ENCODE measurements at regions not wholly inside any gene's neighbourhood (a gene's known extent, or its start where the extent isn't known, plus 50 kb on each side); places are given as distances from the start of the nearest gene placed in this dataset.
"Not testable (repeated sequence)": the region's sequence is repeated elsewhere in the genome, so short reads cannot be mapped to it uniquely, and the experiment has no call there.

- Mint-ChIP-seq H3K4me3 (ENCODE audit: low read depth, unreplicated experiment) (no peak overlapping the region), H3K9me3 (ENCODE audit: low read depth, unreplicated experiment) (no peaks in the 10 kb centered on the region), H3K27ac (ENCODE audit: unreplicated experiment) (no peak overlapping the region), H3K4me1 (ENCODE audit: low read depth, unreplicated experiment) (no peaks in the 10 kb centered on the region), H3K27me3 (ENCODE audit: unreplicated experiment) (peaks cover 15% of the 10 kb centered on the region), H3K36me3 (ENCODE audit: insufficient read depth, unreplicated experiment) (no peaks in the 10 kb centered on the region)
- intact Hi-C loops (cut with micrococcal nuclease; ENCODE audit: unreplicated experiment): loop anchor here (10.0 kb wide), 1 partner anchor 111 kb away; no protein-coding TSS in a partner anchor
- BruUV-seq (replicated peaks): no TSS peak
- CTCF ChIA-PET: no interaction called here
- DNase-seq: no peak
- no peak for TF ChIP-seq CTCF (IDR thresholded peaks at IDR 0.05; ENCODE audit: unreplicated experiment)
Measured at GRCh38 chr10:71093531-71093930, 118.8 kb upstream of the UNC5B start.

- BruUV-seq (replicated peaks): no TSS peak
- Mint-ChIP-seq H3K9me3 (ENCODE audit: low read depth, unreplicated experiment) (no peaks in the 10 kb centered on the region), H3K27me3 (ENCODE audit: unreplicated experiment) (peaks cover 28% of the 10 kb centered on the region), H3K4me3 (ENCODE audit: low read depth, unreplicated experiment) (no peak overlapping the region), H3K36me3 (ENCODE audit: insufficient read depth, unreplicated experiment) (no peaks in the 10 kb centered on the region), H3K4me1 (ENCODE audit: low read depth, unreplicated experiment) (no peaks in the 10 kb centered on the region), H3K27ac (ENCODE audit: unreplicated experiment) (no peak overlapping the region)
- TF ChIP-seq CTCF (IDR thresholded peaks at IDR 0.05; ENCODE audit: unreplicated experiment): no peak
- intact Hi-C loops (cut with micrococcal nuclease; ENCODE audit: unreplicated experiment): loop anchor here (10.0 kb wide), 1 partner anchor 110 kb away; no protein-coding TSS in a partner anchor
- no peak for DNase-seq
- CTCF ChIA-PET: no interaction called here
Measured at GRCh38 chr10:71094712-71095390, 117.5 kb upstream of the UNC5B start.

- CTCF ChIA-PET: no interaction called here
- intact Hi-C loops (cut with micrococcal nuclease; ENCODE audit: unreplicated experiment): loop anchor here (10.0 kb wide), 1 partner anchor 105 kb away; no protein-coding TSS in a partner anchor
Measured at GRCh38 chr10:71099731-71100361, 112.5 kb upstream of the UNC5B start.

GRCh38 chr10:71103961-71104360 is 108.4 kb upstream of the UNC5B start:
- Mint-ChIP-seq H3K4me3 (ENCODE audit: low read depth, unreplicated experiment) (no peak overlapping the region), H3K4me1 (ENCODE audit: low read depth, unreplicated experiment) (no peaks in the 10 kb centered on the region)

More at GRCh38 chr10:71099731-71100361, 112.5 kb upstream of the UNC5B start:
- Mint-ChIP-seq H3K27me3 (ENCODE audit: unreplicated experiment) (peaks cover 56% of the 10 kb centered on the region), H3K9me3 (ENCODE audit: low read depth, unreplicated experiment) (no peaks in the 10 kb centered on the region), H3K4me1 (ENCODE audit: low read depth, unreplicated experiment) (no peaks in the 10 kb centered on the region), H3K27ac (ENCODE audit: unreplicated experiment) (no peak overlapping the region), H3K36me3 (ENCODE audit: insufficient read depth, unreplicated experiment) (no peaks in the 10 kb centered on the region), H3K4me3 (ENCODE audit: low read depth, unreplicated experiment) (no peak overlapping the region)
- no TSS peak for BruUV-seq (replicated peaks)
- TF ChIP-seq CTCF (IDR thresholded peaks at IDR 0.05; ENCODE audit: unreplicated experiment): no peak
- no peak for DNase-seq

GRCh38 chr10:71106151-71106550 is 106.2 kb upstream of the UNC5B start:
- H3K27ac Mint-ChIP-seq (ENCODE audit: unreplicated experiment); H3K36me3 Mint-ChIP-seq (ENCODE audit: insufficient read depth, unreplicated experiment); H3K4me3 Mint-ChIP-seq (ENCODE audit: low read depth, unreplicated experiment); BruUV-seq (replicated peaks); H3K4me1 Mint-ChIP-seq (ENCODE audit: low read depth, unreplicated experiment); intact Hi-C loops (cut with micrococcal nuclease; ENCODE audit: unreplicated experiment); DNase-seq; CTCF ChIA-PET; H3K9me3 Mint-ChIP-seq (ENCODE audit: low read depth, unreplicated experiment): not testable (repeated sequence)
- peaks cover 67% of the 10 kb centered on the region for H3K27me3 Mint-ChIP-seq (ENCODE audit: unreplicated experiment)

More at GRCh38 chr10:71103961-71104360, 108.4 kb upstream of the UNC5B start:
- no peaks in the 10 kb centered on the region for H3K36me3 Mint-ChIP-seq (ENCODE audit: insufficient read depth, unreplicated experiment)
- no peak for TF ChIP-seq CTCF (IDR thresholded peaks at IDR 0.05; ENCODE audit: unreplicated experiment)
- intact Hi-C loops (cut with micrococcal nuclease; ENCODE audit: unreplicated experiment): no loop called here
- H3K27me3 Mint-ChIP-seq (ENCODE audit: unreplicated experiment): peaks cover 68% of the 10 kb centered on the region
- BruUV-seq (replicated peaks): no TSS peak
- CTCF ChIA-PET: no interaction called here
- no peak for DNase-seq
- no peak overlapping the region for H3K27ac Mint-ChIP-seq (ENCODE audit: unreplicated experiment)
- H3K9me3 Mint-ChIP-seq (ENCODE audit: low read depth, unreplicated experiment): no peaks in the 10 kb centered on the region

- H3K27ac Mint-ChIP-seq (ENCODE audit: unreplicated experiment); intact Hi-C loops (cut with micrococcal nuclease; ENCODE audit: unreplicated experiment); DNase-seq; H3K36me3 Mint-ChIP-seq (ENCODE audit: insufficient read depth, unreplicated experiment); H3K9me3 Mint-ChIP-seq (ENCODE audit: low read depth, unreplicated experiment); BruUV-seq (replicated peaks); H3K4me3 Mint-ChIP-seq (ENCODE audit: low read depth, unreplicated experiment); CTCF ChIA-PET; H3K4me1 Mint-ChIP-seq (ENCODE audit: low read depth, unreplicated experiment): not testable (repeated sequence)
- peaks cover 72% of the 10 kb centered on the region for H3K27me3 Mint-ChIP-seq (ENCODE audit: unreplicated experiment)
Measured at GRCh38 chr10:71107117-71107516, 105.3 kb upstream of the UNC5B start.

GRCh38 chr10:71108042-71108441 is 104.3 kb upstream of the UNC5B start:
- intact Hi-C loops (cut with micrococcal nuclease; ENCODE audit: unreplicated experiment); DNase-seq; H3K4me1 Mint-ChIP-seq (ENCODE audit: low read depth, unreplicated experiment); H3K9me3 Mint-ChIP-seq (ENCODE audit: low read depth, unreplicated experiment); H3K4me3 Mint-ChIP-seq (ENCODE audit: low read depth, unreplicated experiment); BruUV-seq (replicated peaks); H3K27ac Mint-ChIP-seq (ENCODE audit: unreplicated experiment); H3K36me3 Mint-ChIP-seq (ENCODE audit: insufficient read depth, unreplicated experiment): not testable (repeated sequence)
- H3K27me3 Mint-ChIP-seq (ENCODE audit: unreplicated experiment): peaks cover 79% of the 10 kb centered on the region
- CTCF ChIA-PET: interaction anchor here (0.5 kb wide), 1 partner anchor 16 kb away, joined by 3 read pairs; no protein-coding TSS in a partner anchor

Measured in Calu3 (cell line).